GM19025 (cell line): ENCODE measurements at regions not wholly inside any gene's neighbourhood (a gene's known extent, or its start where the extent isn't known, plus 50 kb on each side); places are given as distances from the start of the nearest gene placed in this dataset.

Experiments used
- ATAC-seq: cut with Tn5 transposase; IDR thresholded peaks from one replicate; pipeline ENCODE4 v1.9.1; 2021; ENCODE audit warnings: mild to moderate bottlenecking, low read depth, moderate library complexity; ENCODE audit not compliant: unreplicated experiment

DNA sequence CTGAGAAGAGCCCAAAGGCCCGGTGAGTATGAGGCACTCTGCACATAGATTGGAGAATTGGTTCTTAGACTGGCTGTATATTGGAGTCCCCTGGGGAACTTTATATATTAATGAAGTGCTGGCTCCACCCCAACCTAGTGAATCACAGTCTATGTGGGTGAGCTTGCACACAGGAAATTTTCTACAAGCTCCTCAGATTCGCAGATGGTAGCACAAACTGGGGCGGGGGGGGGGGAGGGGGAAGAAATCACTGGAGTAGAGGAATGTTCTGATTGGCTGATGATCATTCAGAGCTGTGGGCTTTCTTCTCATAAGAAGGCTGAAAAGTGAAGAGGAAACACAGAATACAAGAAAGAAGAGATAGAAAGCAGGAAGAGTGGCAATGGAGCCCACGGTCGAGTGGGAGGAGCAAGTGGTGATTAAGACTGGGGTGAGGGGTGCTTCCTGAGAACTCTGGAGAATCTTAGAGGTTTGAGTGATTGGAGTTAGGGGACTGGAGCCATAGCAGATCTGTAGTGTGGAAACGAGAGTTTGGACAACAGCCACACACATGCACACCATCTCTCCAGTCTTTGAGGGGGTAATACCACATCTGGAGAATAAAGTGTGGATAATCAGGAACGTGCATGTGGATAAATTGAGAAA, 465.9 kb upstream of the DAB1 start:
- ATAC-seq, result no peak

DNA sequence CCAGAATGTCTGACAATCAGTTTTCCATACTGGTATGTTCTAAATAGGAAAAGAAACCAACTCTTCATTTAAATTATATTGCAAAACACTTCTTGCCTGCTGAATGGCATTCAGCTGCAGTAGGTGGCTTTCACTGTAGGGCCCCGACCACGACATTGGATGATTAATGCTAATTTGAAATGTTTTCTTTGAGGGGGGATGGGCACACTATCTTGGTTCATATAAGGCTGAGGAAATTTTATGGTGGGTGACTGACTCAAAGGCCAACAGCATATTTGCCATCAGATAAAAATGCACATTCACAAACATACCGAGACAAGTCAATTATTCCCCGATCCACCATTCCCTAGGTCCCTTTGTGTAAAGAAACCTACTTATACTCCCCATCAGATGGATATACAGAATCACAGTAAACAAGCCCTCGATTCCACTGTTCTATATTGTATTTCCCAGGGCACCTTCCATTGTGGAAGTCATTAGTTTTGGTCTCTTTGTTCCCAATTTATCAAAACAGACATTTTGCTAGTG, 464.2 kb upstream of the DAB1 start:
- no peak for ATAC-seq

DNA sequence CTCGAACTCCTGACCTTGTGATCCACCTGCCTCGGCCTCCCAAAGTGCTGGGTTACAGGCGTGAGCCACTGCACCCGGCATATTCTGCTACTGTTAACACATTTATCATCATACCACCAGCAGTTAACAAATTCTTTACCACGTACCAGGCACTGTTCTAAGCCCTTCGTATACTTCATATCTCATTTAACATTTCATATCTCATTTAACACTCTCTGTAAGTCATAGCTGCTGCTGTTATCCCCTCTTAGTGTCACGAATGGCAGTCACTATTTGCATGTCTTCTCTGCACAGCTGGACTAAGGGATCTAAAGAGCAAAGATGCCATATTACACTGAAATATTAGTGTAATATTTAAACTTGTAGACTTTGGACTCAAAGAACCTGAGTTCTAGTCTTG, 462.5 kb upstream of the DAB1 start:
- no peak for ATAC-seq

DNA sequence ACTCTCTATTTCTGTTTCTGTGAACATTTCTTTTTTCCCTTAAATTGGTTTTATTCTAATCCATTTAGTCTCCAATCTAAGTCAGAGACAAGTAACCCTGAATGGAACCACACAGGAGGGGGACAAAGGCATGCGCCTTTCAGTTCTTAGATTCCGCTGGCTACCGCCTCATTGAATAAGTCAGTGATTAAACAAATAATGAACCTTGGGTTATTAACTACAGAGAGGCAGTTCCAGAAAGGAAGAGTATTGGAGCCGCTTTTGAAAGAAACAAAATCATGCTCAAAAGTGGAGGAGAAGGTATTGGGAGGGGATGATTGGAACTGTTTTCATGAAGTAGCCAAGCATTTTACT, 459.8 kb upstream of the DAB1 start:
- ATAC-seq, result no peak

DNA sequence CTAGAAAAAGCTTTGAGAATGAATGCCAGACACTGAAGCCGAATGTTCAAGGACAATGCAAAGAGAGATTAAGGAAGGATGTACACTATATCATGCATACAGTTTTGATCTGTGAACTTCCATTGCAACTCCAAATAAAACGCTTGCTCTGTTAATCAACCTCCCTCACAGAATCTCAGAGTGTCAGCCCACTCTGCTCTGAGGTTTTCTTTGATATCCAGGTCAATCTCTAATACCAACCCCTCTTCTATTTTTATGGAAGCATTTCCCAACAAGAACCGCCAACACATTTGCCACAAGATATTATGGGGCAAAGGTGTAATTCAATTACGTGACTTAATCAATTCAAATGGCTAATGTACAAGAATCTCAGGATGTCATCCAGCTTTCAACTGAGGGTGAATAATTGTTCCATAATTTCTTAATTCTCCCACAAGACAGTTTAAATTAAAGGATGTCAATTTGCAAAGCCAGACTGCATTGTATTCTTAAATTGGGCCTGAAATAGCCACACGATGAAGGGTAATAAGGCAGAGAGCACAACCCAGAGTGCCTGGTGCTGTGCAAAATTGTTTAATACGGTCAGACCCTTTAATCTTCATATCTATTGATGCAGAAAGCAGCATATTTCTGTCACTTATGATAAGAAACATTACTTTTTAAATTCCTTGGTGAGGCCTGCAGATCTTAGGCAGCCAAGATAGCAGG, 459.2 kb upstream of the DAB1 start:
- no peak for ATAC-seq

DNA sequence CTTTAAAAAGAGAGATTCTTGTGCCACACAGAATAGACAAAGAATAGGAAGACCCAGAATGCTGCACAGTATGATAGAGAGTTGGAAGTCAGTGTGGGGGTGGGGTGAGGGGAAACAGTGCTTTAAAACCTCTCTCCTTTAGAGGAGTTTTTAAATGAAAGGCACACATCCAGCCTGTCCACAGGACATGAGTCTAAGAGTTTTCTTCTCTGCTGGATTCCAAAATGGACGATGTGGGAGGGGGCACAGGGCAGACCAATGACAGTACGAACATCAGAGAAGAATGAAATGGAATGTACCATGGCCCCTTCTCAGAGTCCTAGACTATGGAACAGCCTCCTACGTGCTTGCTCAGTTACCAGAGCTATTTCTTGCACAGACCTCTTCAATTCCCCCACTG, 458.2 kb upstream of the DAB1 start:
- ATAC-seq, result no peak

DNA sequence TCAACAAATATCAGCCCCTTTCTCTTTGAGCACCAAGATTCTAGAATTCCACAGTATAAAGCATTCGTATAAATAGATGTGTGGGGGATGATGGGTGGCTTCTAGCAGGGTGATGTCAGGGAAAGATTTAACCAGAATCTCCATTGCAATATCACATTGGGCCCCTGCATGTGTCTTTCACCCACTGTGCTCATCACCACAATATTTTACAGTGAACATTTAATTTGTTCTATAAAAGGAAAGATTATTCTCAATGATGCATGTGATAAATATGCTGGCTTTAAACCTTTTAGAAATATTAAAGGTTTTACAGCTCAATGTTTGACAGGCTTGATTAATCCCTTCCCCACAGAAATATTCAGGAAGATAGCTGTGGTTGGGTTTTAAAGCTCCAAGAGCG, 457.8 kb upstream of the DAB1 start:
- no peak for ATAC-seq

DNA sequence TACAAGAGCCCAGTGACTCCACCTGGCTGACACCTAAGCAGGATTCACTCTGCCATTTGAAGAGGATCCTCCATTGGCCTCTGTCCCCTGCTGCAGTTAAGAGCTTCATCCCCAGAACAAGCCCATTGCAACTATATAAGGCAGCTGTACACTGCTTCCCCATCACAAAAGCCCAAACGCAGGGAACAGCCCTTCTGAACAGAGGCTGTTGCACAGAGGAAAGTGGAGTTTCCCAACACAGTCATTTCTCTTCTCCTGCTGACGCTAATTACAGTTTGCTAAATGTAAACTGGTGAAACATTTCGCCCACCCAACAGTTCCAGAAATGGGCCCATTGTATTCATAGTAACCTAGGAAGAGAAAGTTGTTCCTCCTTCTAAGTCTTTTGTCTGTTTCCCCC, 455.8 kb upstream of the DAB1 start:
- ATAC-seq, result no peak

DNA sequence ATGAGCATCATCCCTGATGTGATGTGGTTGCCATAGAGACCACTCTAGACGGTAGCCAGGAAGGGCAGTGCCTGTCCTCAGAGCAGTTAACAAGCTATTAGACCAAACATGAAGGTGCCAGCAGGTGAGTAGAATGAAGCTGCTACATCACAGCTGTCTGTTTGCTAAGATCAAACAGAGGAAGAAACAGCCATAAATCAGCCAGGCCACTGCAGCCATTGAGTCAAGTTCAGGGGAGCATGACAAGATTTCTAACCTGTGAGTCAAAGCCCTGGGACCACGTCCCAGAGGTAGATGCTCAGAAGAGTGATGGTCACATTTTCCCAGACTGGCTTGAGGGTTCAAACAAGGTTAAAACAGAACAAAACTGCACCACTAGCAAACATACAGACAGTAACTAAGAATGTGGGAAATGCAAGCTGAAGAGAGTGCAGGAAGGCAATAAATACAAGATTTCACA, 450.6 kb upstream of the DAB1 start:
- no peak for ATAC-seq

DNA sequence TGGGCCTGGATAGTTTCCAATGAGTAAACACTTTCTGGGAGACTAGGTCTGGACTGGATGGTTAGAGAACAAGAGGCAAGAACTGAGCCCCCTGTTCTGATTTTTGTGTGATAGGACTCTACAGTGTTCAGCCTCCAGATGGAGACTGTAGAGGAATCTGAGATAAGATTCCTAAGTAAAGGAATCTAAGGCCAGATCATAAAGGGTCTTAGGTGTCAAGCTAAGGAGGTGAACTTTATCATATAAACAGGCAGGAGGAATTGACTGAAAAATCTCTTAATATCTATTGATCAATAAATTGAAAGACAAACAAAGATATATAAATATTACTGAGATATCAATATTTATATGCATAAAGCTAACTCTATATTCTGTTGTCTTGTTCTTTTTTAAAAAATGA, 449.1 kb upstream of the DAB1 start:
- no peak for ATAC-seq

DNA sequence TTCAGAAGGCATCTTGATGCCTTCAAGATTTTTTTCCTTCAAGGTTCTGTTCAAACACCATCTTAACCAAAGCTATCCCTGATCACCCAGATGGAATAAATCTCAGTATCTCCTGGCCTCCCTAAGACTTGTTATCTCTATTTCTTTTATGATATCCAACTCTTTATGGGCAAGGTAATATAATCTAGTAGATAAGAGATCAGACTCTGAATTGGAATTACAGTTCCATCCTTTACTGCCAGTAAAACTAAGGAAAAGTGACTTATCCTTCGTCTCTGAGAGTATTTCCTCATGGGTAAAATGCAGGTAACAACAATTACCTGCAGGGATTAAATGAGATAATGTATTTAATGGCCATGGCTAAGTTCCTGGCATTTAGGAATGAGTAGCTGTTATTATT, 445.0 kb upstream of the DAB1 start:
- no peak for ATAC-seq

DNA sequence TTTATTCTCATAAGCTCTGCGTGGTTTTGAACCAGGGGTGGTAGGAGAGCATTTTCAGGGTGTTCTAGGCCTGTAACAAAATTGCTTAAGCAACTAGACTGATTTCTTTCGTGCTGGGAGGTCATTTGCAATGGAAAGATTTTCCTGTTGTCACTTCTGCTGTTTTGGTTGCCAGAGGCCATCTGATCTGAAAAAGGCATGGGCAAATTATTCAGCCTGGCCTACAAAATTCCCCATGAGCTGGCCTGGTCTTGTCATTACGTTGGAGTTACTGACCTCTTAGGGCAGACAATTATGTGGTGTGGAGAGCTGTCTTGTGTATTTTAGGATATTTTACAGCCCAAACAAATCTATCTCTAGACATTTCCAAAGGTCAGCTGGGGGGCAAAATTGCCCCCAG, 444.4 kb upstream of the DAB1 start:
- no peak for ATAC-seq

DNA sequence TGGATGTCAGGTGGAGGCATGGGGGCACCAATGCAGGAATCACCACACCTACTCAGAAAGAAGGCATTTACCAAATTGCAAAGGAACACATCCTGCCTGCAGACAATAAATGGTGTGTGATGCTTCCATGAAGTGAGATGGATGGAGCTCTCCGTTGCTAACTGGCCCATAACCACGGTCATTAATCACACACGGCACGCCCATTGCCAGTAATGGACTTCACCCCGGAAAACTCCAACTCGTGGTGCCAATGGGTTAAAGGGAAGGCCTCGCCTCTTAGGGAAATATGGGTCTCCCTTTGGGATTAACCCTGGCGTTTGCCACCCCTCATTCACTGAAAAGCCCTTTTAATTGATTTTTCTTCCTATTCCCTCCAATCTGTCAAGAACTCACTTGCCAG, 443.1 kb upstream of the DAB1 start:
- ATAC-seq, result no peak

DNA sequence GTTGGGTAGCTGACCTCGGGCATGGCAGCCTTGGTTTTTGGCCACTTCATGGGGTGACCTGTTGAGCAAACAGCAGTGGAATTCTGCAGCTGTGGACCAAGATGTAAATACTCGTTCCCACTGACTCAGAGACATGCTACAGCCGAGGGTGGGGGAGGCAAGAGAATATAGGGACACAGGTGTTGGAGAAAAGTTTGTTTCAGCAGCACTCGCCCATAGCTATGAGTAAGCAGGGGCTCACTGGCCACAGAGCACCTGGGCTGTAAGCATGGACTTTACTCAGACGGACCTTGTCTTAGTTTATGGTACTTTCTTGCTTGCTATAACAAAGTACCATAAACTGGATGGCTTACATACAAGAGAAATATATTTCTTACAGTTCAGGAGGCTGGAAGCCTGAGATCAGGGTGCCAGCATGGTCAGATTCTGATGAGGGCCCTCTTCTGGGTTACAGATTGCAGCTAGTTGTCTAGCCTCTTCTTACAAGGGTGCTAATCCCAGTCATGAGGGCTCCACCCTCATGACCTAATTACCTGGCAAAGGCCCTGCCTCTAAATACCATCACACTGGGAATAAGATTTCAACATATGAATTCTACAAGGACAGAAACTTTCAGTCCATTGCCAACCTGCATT, 437.2 kb upstream of the DAB1 start:
- no peak for ATAC-seq

DNA sequence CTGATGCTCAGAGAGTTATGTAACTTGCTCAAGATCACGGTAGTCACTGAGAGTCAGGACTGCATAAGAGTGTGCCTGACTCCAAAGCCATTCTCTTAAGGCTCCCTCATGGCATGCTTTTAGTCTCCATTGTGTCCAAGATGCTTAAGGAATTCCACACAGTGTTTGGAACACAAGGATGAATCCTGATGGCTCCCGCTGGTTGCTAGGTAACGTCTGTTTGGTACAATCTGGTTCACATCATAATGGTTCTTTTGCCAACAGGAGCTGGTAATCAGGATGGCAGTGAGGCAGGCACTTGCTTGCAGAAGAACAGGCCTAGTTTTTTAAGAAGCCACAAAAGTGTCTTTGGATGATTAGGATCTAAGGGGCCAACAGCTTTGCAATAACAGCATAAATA, 436.5 kb upstream of the DAB1 start:
- no peak for ATAC-seq

DNA sequence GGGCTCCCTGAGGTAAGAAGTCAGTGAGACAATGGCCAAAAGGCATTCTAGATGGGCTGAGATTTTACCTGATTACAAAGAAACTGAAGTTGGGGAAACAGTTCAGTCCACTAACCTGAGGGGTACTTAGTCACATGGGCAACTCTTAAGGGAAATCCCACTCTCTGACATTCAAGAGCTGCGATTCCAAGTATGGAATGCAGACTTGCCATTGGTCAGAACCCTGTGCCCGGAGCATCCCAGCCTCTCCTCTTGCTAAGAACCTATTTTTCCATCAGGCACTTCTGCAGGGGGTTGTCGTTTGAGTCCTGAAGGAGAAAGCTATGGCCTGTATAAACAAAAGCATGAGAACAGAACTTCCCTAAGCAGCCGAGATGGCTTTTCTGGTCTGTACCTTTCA, 434.9 kb upstream of the DAB1 start:
- ATAC-seq, result no peak

DNA sequence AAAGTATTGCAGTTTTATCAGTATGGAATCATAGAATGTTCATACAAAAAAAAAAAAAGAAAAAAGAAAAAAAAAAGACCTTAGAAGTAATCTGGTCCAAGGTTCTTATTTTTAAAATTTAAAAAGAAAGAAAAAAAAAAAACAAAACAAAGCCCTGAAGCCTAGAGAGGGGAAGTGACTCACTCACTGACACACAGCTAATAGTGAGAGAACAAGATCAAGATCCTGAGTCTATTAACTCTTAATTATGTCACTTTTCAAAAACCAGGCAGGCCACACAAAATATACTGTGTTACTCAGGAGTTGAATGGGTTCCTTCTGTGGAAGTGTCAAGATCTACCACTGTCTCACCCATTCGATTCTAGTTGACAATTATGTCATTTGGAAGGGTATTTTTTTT, 433.9 kb upstream of the DAB1 start:
- no peak for ATAC-seq

DNA sequence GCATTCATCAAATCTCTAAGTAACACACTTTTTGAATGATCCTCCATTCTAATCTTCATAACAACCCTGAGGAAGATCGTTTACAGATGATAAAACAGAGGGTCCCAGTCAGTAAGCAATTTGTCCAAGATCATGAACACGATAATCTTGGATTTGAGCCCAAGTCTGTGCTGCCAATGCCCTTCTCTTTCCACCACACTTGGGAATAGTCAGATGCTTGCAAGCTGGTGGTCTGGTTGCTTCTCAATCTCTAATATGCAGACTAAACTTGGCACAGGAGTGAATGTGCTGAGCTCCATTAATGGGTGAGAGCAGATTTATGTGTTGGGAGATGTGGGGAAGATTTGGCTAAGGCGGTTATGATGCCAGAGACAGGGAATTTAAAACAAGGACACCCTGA, 430.6 kb upstream of the DAB1 start:
- ATAC-seq, result no peak

DNA sequence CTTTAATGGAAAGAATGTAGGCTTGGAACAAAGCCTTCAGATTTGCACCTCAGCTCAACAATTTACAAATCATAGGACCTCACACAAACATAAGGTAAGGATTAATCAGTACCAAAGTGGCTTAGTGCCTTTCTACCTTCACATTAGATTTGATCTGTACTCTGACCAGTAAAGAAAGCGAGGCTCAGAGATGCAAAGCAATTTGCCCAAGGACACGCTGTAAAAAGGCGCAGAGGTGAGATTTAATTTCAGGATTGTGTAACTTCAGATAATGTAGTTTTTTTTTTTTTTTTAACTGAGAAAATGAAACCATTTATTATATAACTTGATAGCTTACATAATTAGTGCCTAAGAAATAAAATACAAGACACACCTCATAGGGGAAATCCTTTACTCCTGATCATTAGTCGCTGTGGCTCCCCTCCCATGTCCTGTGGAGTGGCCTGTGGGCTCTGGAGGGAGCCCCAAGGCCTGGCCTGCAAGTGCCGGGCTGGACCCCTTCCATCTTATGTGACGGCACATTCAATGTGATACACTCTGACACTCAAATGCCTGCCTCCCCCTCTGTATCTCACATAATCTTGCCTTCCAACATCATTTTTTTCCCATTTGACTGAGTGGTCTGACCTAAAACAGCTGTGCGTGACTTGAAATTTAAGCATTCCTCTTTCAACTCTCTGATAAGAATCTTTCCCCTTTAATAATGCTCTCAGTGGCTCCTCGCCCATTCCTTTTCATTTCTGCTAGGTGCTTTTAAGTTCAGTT, 426.5 kb upstream of the DAB1 start:
- ATAC-seq, result no peak

DNA sequence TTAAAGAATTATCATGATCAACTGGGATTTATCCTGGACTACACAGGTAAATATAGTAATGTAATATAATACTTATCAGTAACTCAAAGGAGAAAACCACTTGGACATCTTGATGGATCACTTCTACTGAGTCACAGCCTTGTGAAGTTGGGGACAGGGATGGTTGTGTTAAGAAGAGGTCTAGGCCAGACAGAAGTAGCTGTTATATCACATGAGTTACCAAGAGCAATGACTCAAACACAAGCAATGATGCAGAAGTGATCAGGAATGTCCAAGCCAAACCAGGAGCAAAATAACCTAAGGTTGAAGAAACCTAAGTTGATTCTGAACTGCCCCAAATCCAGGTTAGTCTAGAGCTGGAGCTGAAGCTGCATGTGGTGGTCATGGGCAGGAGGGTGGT, 424.5 kb upstream of the DAB1 start:
- no peak for ATAC-seq

DNA sequence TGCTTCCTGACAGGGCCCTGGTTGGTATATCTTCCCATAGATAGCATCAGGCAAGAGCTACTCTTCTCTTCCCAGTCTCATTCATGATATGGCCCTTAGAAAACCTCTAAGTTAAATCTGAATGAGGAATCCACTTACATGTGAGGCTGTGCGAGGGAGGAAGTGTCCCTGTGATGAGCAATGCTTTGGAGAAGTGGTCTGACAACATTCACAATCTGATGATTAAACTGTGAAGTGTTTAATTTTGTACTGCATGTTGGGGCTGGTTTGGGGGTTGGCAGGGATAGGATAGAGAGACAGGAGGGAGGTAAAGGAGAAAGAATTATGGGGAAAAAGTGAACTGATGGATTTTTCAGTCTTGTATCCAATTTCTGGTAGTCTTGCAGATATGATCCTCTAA, 421.2 kb upstream of the DAB1 start:
- ATAC-seq, result no peak
